Effector CD4-positive, alpha-beta T cell (primary cell): ENCODE measurements at regions not wholly inside any gene's neighbourhood (a gene's known extent, or its start where the extent isn't known, plus 50 kb on each side); places are given as distances from the start of the nearest gene placed in this dataset.
"Not testable (repeated sequence)": the region's sequence is repeated elsewhere in the genome, so short reads cannot be mapped to it uniquely, and the experiment has no call there.

Source experiments
- DNase-seq: peaks from one replicate; pipeline ENCODE4 v3.0.0-alpha.2; 2020

DNA sequence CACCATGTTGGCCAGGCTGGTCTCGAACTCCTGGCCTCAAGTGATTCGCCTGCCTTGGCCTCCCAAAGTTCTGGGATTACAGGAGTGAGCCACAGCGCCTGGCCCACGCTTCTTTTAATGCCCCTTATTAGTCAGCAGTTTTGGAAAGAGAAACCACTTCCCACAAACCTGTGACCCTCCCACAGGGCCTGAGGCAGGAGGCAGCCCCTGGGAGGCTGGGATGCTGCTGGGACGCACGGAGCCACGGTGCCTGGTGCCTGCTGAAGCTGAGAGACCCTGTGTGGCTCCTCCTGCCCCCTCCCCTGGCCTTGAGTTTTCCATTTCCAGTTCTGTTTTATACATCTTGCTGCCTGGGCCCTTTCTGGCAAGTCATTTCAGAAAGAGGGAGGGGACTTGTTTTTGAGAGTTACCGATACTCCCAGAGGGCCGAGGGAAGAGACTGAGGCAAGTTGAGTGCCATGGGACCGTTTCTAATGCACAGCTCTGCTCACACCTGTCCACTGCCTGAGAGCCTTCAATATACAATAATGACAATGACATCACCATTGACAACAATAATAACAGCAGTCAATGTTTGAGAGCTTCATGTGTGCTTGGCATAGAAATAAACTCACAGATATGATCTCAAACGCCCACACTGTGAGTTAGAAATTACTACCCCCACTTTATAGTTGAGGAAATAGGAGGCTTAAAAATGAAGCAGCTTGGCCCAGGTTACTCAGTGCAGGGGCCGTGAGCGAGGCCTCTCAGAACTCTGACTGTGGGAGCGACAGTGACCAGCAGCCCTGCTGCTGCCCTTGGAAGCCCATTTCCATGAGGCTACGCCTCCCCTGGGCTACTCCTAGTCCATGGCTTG lies 78.1 kb upstream of the YWHAQ start:
- DNase-seq, result no peak

DNA sequence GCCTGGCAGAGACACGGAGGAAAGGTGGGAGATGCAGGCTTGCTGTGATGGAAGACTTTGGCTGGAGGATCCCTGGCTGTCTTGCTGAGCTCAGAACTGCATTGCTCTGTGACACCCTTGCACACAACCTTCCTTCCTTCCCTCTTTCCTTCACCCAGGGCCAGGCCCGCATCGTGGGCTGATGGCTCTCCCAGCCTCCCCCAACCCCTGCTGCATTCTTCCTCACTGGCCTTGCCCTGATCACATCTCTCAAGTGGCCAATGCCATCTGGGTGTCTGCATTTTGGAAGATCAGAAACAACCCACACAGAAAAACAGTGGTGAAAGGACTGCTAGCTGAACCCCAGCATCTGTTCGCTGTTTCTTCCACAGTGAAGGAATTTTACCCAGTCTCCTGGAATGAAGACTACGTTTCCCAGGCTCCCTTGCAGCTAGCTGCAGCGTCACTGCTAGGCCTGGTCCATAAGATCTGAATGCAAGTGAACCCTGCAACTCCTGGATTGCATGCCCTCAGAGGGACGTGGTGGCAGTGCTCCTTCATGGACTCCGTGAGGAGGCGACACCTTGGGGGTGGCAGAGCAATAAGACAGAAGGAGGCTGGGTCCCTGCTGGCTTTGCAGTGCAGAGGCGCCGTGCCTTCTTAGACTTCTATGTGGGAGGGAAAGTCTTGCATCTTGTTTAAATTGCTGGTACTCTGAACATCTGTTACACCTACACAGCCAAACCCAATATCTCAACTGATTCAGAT lies 78.9 kb upstream of the YWHAQ start:
- DNase-seq, result no peak

DNA sequence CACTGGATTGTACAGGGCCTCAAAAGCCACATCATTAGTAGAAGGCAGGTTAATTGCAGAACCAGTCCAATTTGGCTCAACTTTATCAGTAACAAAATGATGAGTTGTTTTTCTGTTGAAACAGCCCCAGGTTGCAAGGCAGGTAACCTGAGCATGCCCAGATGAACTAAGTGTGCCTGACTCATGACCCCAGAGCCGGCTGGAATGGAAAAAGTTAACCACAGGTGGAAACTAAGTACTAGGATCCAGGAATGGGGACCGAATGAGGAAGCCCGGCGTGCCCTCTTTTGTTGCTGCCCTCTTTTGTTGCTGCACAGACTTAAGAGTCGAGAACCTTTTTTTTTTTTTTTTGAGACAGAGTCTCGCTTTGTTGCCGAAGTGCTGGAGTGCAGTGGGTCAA lies 79.5 kb upstream of the YWHAQ start:
- no peak for DNase-seq

GRCh38 chr2:9712263-9712662 lies 81.5 kb upstream of the YWHAQ start:
- no peak for DNase-seq

DNA sequence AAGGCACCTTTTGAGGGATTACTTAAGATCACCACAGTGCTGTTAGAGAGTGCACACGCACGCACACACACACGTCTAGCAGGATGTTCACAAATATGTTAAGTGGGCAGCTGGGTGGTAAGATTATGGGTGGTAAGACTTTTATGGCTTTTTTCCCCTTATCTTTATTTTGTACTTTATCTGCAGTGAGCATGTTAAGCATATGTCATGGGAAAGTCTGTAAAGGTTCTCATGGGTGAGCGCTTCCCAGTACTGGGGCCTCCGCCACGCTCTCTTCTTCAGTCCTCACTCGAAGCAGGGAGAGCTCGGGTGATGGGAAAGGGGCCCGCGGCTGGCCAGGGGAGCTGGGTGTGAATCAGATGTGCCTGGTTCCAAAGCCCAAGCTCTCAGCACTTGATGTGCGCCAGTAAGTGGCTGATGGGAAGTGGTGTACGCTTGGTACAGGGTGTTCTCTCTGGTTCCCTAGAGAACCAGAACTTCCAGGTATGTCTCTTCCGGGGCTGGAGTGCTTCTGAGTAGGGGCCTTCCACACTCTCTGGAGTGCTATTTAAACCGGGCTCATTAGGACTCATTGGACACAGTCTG lies 83.9 kb upstream of the YWHAQ start:
- DNase-seq, result no peak

- no peak for DNase-seq
Measured at GRCh38 chr2:9715238-9715637, 84.4 kb upstream of the YWHAQ start.

DNA sequence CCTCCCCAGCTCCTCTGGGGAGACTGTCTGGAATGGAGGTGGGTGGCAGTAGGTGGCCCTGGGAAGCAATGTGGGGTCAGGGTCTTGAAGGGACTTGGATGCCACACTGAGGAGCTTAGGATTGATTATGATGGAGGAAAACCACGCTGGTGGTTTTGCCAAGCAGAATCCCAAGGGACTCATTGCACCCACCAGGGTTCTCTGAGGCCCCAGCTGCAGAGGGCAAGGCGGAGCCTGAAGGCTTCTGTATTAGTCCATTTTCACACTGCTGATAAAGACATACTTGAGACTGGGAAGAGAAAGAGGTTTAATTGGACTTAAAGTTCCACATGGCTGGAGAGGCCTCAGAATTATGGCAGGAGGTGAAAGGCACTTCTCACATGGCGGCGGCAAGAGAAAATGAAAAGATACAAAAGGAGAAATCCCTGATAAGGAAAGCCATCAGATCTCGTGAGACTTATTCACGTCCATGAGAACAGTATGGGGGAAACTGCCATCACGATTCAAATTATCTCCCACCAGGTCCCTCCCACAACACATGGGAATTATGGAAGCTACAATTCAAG lies 87.2 kb upstream of the YWHAQ start:
- DNase-seq, result no peak

GRCh38 chr2:9720352-9721093 lies 89.7 kb upstream of the YWHAQ start:
- DNase-seq, result no peak

DNA sequence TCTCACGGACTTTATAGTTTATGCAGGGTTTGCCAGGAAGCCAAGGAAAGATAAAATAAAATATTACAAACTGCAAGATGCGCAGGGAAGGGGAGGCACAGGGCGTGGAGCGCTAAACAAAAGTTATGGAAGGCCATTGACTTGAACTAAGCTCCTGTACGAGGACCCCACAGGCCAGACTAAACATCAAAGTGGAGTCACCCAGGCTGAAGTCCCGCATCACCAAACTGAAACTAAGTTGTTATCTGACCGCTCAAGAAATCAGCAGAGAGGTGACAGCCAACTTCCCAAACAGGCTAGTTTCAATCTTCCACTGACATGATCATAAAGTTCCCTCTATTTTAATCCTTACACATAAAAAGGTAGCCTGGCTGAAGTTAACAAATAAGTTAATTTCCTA lies 90.5 kb upstream of the YWHAQ start:
- DNase-seq, result no peak

- no peak for DNase-seq
Measured at GRCh38 chr2:9722451-9722850, 91.7 kb upstream of the YWHAQ start.

GRCh38 chr2:9724565-9724964 lies 93.8 kb upstream of the YWHAQ start:
- no peak for DNase-seq

- no peak for DNase-seq
Measured at GRCh38 chr2:9725106-9725505, 94.3 kb upstream of the YWHAQ start.

- not testable (repeated sequence) for DNase-seq
Measured at GRCh38 chr2:9726016-9726415, 95.2 kb upstream of the YWHAQ start.

DNA sequence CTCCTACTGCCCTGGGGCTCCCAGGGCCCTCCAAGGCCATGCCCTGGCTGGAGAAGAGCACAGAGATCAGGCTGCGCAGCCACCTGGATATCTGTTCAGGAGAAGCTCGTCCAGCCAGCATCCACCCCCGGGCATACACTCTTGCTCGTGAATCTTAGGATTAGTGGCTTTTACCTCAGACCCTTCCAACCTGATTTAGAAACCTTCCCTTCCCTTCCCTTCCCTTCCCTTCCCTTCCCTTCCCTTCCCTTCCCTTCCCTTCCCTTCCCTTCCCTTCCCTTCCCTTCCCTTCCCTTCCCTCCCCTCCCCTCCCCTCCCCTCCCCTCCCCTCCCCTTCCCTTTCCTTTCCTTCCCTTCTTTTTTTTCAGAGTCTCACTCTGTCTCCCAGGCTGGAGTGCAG lies 99.7 kb upstream of the YWHAQ start:
- DNase-seq, result not testable (repeated sequence)

DNA sequence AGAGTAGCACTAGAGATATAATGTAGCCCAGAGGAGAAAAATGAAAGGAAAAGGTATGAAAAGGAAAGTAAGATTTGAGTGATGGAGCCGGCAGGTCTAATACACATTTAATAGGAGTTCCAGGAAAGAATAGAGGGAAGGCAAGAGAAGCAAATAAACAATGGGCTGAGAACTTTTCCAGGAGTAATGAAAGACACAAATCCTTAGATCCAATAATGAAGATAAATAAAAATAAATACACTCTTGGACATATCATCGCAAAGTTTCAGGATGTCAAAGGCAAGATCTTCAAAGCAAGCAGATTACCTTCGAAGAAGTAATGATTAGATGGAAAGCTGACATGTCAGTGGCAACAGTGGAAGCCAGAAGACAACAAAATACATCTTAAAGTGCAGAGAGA lies 102.0 kb upstream of the YWHAQ start:
- DNase-seq, result no peak

GRCh38 chr2:9734308-9734707 lies 103.5 kb upstream of the YWHAQ start:
- no peak for DNase-seq

- DNase-seq, result no peak
Measured at GRCh38 chr2:9735335-9735734, 104.5 kb upstream of the YWHAQ start.

GRCh38 chr2:9736021-9736420 lies 105.2 kb upstream of the YWHAQ start:
- no peak for DNase-seq

DNA sequence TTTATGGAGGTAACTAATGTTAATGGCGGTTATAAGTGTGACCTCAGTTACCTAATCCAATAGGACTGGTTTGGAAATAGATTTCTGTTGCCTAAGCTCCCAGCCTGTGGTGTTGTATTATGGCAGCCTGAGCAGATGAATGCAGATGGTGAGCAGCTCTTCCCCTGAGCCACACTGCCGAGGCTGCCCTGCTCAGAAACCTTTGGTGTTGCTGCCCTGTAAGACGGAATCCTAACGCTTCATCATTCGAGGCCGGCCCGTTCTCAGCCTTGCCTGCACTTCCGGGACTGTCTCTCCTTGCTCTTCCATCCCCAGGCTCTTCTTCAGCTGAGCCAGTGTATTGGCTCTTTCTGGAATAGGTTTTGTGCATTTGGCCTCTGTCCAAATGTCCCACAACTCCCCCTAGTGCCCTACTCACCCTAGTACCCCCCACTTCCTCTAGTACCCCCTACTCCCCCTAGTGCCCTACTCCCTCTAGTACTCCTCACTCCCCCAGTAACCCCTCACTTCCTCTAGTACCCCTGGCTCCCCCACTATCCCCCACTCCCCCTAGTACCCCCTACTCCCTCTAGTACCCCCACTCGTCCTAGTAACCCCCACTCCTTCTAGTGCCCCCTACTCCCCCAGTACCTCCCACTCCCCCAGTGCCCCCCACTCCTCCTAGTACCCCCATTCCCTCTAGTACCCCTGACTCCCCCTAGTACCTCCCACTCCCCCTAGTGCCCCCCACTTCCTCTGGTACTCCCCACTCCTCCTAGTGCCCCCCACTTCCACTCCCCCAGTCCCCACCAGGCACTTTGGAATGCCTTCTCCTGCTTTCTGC lies 106.0 kb upstream of the TAF1B start:
- no peak for DNase-seq

- DNase-seq, result no peak
Measured at GRCh38 chr2:9738062-9738461, 105.2 kb upstream of the TAF1B start.

GRCh38 chr2:9738535-9739496 lies 104.5 kb upstream of the TAF1B start:
- DNase-seq, result no peak
